ENCODE measurements at regions not wholly inside any gene's neighbourhood (a gene's known extent, or its start where the extent isn't known, plus 50 kb on each side); places are given as distances from the start of the nearest gene placed in this dataset.

DNA sequence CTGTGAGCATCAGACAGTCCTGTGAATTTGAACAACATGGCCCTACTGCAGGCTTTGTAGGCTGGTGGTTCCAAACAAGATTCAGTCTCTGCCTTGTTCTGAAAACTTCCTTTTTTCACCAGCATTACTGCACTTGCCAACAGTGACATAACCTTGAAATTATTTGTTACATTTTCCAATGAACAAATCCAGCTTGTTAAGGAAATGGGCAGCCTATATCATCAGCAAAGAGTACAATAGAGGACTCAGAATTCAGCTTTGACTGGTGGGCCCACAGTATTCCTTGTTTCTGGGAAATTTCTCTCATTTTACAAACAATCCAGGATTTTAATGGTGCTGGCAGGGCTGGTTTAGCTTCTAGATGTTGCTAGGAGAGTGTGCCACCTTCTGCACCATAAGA is 703.7 kb upstream of the FZD8 start:
- Histone ChIP-seq H3K23ac (ENCODE audit: insufficient read length) (no peak overlapping the region), H3K4me2 (ENCODE audit: insufficient read depth in 1 of 2, low read depth in 2 of 2, low read length in 2 of 2) (no peak overlapping the region), H3K18ac (ENCODE audit: extremely low read depth, low read length) (no peak overlapping the region), H2BK5ac (ENCODE audit: low read depth, low read length) (no peak overlapping the region), H2AFZ (ENCODE audit: low read length) (no peak overlapping the region), H4K5ac (ENCODE audit: insufficient read length, low read depth, low read length) (no peak overlapping the region), H2BK20ac (ENCODE audit: low read length) (no peak overlapping the region), H3K4me3 (ENCODE audit: extremely low read depth in 1 of 4, insufficient read depth in 2 of 4, low read depth in 3 of 4, low read length in 4 of 4) (no peak overlapping the region), H3K27me3 (replicated peaks in 1 of 4; ENCODE audit: control insufficient read depth in 3 of 4, extremely low read depth in 1 of 4, insufficient read depth in 3 of 4, low read length in 3 of 4) (no peaks in the 10 kb centered on the region), H3K23me2 (ENCODE audit: low read depth, low read length) (no peaks in the 10 kb centered on the region), H4K8ac (ENCODE audit: extremely low read depth, insufficient read depth, low read length) (no peak overlapping the region), H3K36me3 (ENCODE audit: control insufficient read depth in 2 of 4, insufficient read depth in 4 of 4, low read length in 3 of 4) (no peaks in the 10 kb centered on the region), H2BK15ac (ENCODE audit: low read length) (no peak overlapping the region), H3K4me1 (replicated peaks in 1 of 4; ENCODE audit: control insufficient read depth in 3 of 4, insufficient read depth in 4 of 4, low read length in 3 of 4) (no peaks in the 10 kb centered on the region), H3K9me3 (ENCODE audit: insufficient read depth in 2 of 2, low read depth in 1 of 2, low read length in 1 of 2) (no peaks in the 10 kb centered on the region), H3K79me1 (ENCODE audit: low read depth, low read length) (no peaks in the 10 kb centered on the region), H3K27ac (ENCODE audit: low read depth, low read length) (no peak overlapping the region), H2BK120ac (replicated peaks; ENCODE audit: low read depth, low read length) (no peak overlapping the region), H4K20me1 (replicated peaks in 1 of 2; ENCODE audit: control insufficient read depth in 1 of 2, insufficient read depth in 2 of 2, low read length in 2 of 2) (no peaks in the 10 kb centered on the region), H3K14ac (ENCODE audit: insufficient read length) (no peak overlapping the region), H4K91ac (replicated peaks; ENCODE audit: insufficient read length, low read length) (no peak overlapping the region), H3K4ac (replicated peaks; ENCODE audit: insufficient read length, low read depth, low read length) (no peak overlapping the region), H3K79me2 (ENCODE audit: control insufficient read depth in 1 of 2, insufficient read depth in 2 of 2, low read length in 2 of 2) (no peaks in the 10 kb centered on the region), H3K56ac (replicated peaks; ENCODE audit: insufficient read length, low read depth, low read length) (no peak overlapping the region), H2AK5ac (ENCODE audit: low read depth, low read length) (no peak overlapping the region), H3K9ac (replicated peaks in 1 of 4; ENCODE audit: extremely low read depth in 1 of 4, low read depth in 3 of 4, low read length in 3 of 4) (no peak overlapping the region), H2BK12ac (ENCODE audit: low read depth, low read length) (no peak overlapping the region)
- ChIA-PET CTCF (ENCODE audit: partially characterized antibody) (no interaction called here), POLR2A (ENCODE audit: partially characterized antibody) (no interaction called here)
- no peak for TF ChIP-seq GABPA (IDR thresholded peaks at IDR 0.05; ENCODE audit: borderline replicate concordance, insufficient read depth, low read length)
- DNase-seq (ENCODE audit: low read depth in 1 of 2, low spot score in 2 of 2) (no peak), FAIRE-seq (no peak)
